Activated CD8-positive, alpha-beta T cell treated with anti-CD3 and anti-CD28 coated beads for 36 hours (primary cell): ENCODE measurements at regions not wholly inside any gene's neighbourhood (a gene's known extent, or its start where the extent isn't known, plus 50 kb on each side); places are given as distances from the start of the nearest gene placed in this dataset.

ENCODE experiments used
- ATAC-seq: fragments of 200-7000 bp; cut with Tn5 transposase; one replicate; pipeline ENCODE4 v1.10.0; 2021; ENCODE audit warnings: mild to moderate bottlenecking, moderate library complexity
- CTCF ChIA-PET: fragments of 350-600 bp; sonication (Branson Sonifier 250); formaldehyde crosslinking; loops from one replicate; lab custom pipeline; 2021; ENCODE audit warnings: antibody characterized with exemption; lab: Charles Lee
- POLR2A ChIA-PET: fragments of 350-600 bp; sonication (Branson Sonifier 250); formaldehyde crosslinking; loops from one replicate; lab custom pipeline; 2021; ENCODE audit warnings: antibody characterized with exemption; lab: Charles Lee
- DNase-seq: peaks from one replicate; pipeline ENCODE4 v3.0.0-alpha.2; 2020
- H3K27ac Mint-ChIP-seq: one replicate; pipeline ENCODE4 v1.8.0; 2021; ENCODE audit warnings: mild to moderate bottlenecking, mixed read lengths
- H3K27me3 Mint-ChIP-seq: one replicate; pipeline ENCODE4 v1.8.0; 2021; ENCODE audit warnings: mixed read lengths
- H3K36me3 Mint-ChIP-seq: one replicate; pipeline ENCODE4 v1.8.0; 2021; ENCODE audit warnings: low read depth, mixed read lengths
- H3K4me1 Mint-ChIP-seq: one replicate; pipeline ENCODE4 v1.8.0; 2021; ENCODE audit warnings: low read depth, mixed read lengths
- H3K4me3 Mint-ChIP-seq: one replicate; pipeline ENCODE4 v1.8.0; 2021; ENCODE audit warnings: mild to moderate bottlenecking, moderate library complexity, mixed read lengths
- H3K9me3 Mint-ChIP-seq: one replicate; pipeline ENCODE4 v1.8.0; 2021; ENCODE audit warnings: mixed read lengths
- CTCF ChIP-seq: fragments of 200-600 bp; IDR thresholded peaks from one replicate; pipeline ENCODE4 v1.8.0; 2022; ENCODE audit warnings: antibody characterized with exemption, mild to moderate bottlenecking
- intact Hi-C: fragments of 100-400 bp; cut with micrococcal nuclease; formaldehyde crosslinking; loops from one replicate; pipeline ENCODE4 v1.10.0; 2022

DNA sequence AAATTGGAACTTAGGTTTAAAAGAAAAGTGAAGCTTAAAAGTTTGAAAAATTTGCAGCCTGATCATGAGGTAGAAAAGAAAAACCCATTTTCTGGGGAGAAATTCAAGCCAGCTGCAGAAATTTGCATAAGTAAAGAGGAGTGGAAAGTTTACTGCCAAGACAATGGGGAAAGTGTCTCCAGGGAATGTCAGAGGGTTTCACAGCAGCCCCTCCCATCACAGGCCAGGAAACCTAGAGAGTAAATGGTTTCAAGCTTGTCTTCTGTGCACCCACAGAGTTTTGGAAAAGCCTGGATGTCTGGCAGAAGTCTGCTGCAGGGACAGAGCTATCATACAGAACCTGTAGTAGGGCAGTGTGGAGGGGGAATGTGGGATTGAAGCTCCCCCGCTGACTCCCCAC is 254.0 kb upstream of the FSIP2 start:
- DNase-seq = no peak
- no peak overlapping the region for H3K27ac Mint-ChIP-seq
- no peak for ATAC-seq
- no peaks in the 10 kb centered on the region for H3K36me3 Mint-ChIP-seq
- no peaks in the 10 kb centered on the region for H3K4me1 Mint-ChIP-seq
- no peaks in the 10 kb centered on the region for H3K27me3 Mint-ChIP-seq
- H3K9me3 Mint-ChIP-seq = peaks cover 2% of the 10 kb centered on the region
- no peak for TF ChIP-seq CTCF
- H3K4me3 Mint-ChIP-seq = no peak overlapping the region
- ChIA-PET POLR2A (interaction anchor here (0.6 kb wide), 1 partner anchor 158 kb away, joined by 4 read pairs; no protein-coding TSS in a partner anchor), CTCF (no interaction called here)
- intact Hi-C loops = no loop called here

- Mint-ChIP-seq H3K4me1 (no peaks in the 10 kb centered on the region), H3K4me3 (no peak overlapping the region), H3K27me3 (no peaks in the 10 kb centered on the region), H3K27ac (no peak overlapping the region), H3K9me3 (peaks cover 18% of the 10 kb centered on the region), H3K36me3 (no peaks in the 10 kb centered on the region)
- POLR2A ChIA-PET = no interaction called here
- intact Hi-C loops = no loop called here
- ATAC-seq (no peak), DNase-seq (no peak)
- no peak for TF ChIP-seq CTCF
- CTCF ChIA-PET = no interaction called here
Observed at GRCh38 chr2:185502351-185502750, 236.3 kb upstream of the FSIP2 start.

DNA sequence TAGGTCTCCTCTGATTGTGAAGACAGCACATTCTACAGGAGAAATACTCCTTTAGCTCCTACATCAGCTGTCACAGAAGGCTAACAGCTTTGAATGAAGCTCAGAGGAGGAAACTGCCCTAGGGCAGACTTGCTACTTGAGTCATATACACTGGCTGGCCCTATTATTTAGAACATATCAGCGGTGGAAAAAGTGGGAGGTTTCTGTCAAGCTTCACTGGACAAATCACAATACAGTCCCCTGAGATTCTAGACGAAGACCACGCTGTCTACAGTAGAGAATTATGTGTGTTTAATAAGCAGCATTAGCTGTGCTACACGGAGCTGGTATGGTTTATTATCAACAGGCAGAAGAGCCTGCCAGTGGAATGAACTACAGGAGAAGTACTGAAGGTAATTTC is 230.9 kb upstream of the FSIP2 start:
- H3K4me1 Mint-ChIP-seq = no peaks in the 10 kb centered on the region
- no peaks in the 10 kb centered on the region for H3K27me3 Mint-ChIP-seq
- ATAC-seq = no peak
- ChIA-PET CTCF (no interaction called here), POLR2A (no interaction called here)
- no peak for TF ChIP-seq CTCF
- H3K9me3 Mint-ChIP-seq = peaks cover 37% of the 10 kb centered on the region
- H3K36me3 Mint-ChIP-seq = no peaks in the 10 kb centered on the region
- no peak overlapping the region for H3K4me3 Mint-ChIP-seq
- H3K27ac Mint-ChIP-seq = no peak overlapping the region
- intact Hi-C loops = no loop called here
- DNase-seq = no peak

DNA sequence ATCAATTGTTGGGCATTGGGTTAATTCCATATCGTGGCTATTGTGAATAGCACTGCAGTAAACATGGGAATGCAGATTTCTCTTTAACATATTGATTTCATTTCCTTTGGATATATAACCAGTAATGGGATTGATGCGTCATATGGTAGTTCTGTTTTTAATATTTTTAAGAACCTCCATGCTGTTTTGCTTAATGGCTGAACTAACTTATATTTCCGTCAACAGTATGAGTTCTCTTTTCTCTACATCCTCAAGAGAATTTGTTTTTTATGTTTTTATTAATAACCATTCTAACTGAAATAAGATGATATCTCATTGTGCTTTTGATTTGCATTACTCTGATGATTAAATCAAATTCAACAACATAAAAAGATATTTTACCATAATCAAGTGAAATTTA is 228.5 kb upstream of the FSIP2 start:
- H3K9me3 Mint-ChIP-seq = peaks cover 33% of the 10 kb centered on the region
- H3K27me3 Mint-ChIP-seq = no peaks in the 10 kb centered on the region
- no peaks in the 10 kb centered on the region for H3K4me1 Mint-ChIP-seq
- no peak for DNase-seq
- intact Hi-C loops = no loop called here
- H3K4me3 Mint-ChIP-seq = no peak overlapping the region
- no peaks in the 10 kb centered on the region for H3K36me3 Mint-ChIP-seq
- no peak for TF ChIP-seq CTCF
- ATAC-seq = no peak
- H3K27ac Mint-ChIP-seq = no peak overlapping the region
- CTCF ChIA-PET = no interaction called here
- POLR2A ChIA-PET = no interaction called here

- no peak overlapping the region for H3K27ac Mint-ChIP-seq
- intact Hi-C loops = no loop called here
- DNase-seq (no peak), ATAC-seq (no peak)
- H3K4me1 Mint-ChIP-seq = no peaks in the 10 kb centered on the region
- TF ChIP-seq CTCF = no peak
- CTCF ChIA-PET = no interaction called here
- H3K4me3 Mint-ChIP-seq = no peak overlapping the region
- H3K27me3 Mint-ChIP-seq = no peaks in the 10 kb centered on the region
- H3K9me3 Mint-ChIP-seq = peaks cover 30% of the 10 kb centered on the region
- no peaks in the 10 kb centered on the region for H3K36me3 Mint-ChIP-seq
- POLR2A ChIA-PET = no interaction called here
Observed at GRCh38 chr2:185511925-185512324, 226.7 kb upstream of the FSIP2 start.
